ENCODE measurements at regions not wholly inside any gene's neighbourhood (a gene's known extent, or its start where the extent isn't known, plus 50 kb on each side); places are given as distances from the start of the nearest gene placed in this dataset.

DNA sequence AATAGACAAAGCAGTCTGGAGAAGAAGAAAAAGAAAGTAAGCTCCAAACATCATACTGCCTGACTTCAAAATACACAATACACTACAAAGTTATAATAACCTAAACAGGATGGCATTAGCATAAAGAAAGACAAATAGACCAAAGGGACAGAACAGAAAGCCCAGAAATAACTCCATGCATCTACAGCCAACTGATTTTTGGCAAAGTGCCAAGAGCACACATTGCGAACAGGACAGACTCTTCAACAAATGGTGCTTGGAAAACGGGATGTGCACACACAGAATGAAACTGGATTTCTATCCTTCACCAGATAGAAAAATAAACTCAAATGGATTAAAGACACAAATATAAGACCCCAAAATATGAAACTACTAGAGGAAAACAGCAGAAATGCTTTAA lies 66.6 kb upstream of the SPATA31E1 start:
- H3K27me3 ChIP-seq (ENCODE audit: control insufficient read depth, insufficient read depth, low read length), result no peaks in the 10 kb centered on the region; the same call in 1 of the 2 replicates
- POLR2A ChIA-PET, result no interaction called here
- H3K36me3 ChIP-seq (ENCODE audit: control insufficient read depth, insufficient read depth, low read length), result no peaks in the 10 kb centered on the region
- H3K4me3 ChIP-seq (ENCODE audit: low read depth, low read length), result no peak overlapping the region
- CTCF ChIA-PET, result interaction anchor here (0.8 to 4.9 kb wide), 4 partner anchors 8 to 132 kb away, joined by 3 to 19 read pairs (median 3); partner anchors contain the start of gene SPATA31E1
- TF ChIP-seq, protein P1, sequence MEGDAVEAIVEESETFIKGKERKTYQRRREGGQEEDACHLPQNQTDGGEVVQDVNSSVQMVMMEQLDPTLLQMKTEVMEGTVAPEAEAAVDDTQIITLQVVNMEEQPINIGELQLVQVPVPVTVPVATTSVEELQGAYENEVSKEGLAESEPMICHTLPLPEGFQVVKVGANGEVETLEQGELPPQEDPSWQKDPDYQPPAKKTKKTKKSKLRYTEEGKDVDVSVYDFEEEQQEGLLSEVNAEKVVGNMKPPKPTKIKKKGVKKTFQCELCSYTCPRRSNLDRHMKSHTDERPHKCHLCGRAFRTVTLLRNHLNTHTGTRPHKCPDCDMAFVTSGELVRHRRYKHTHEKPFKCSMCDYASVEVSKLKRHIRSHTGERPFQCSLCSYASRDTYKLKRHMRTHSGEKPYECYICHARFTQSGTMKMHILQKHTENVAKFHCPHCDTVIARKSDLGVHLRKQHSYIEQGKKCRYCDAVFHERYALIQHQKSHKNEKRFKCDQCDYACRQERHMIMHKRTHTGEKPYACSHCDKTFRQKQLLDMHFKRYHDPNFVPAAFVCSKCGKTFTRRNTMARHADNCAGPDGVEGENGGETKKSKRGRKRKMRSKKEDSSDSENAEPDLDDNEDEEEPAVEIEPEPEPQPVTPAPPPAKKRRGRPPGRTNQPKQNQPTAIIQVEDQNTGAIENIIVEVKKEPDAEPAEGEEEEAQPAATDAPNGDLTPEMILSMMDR (IDR thresholded peaks at IDR 0.05; ENCODE audit: insufficient read depth, low read depth, low read length), result no peak
- no peak for DNase-seq (ENCODE audit: low read depth)

DNA sequence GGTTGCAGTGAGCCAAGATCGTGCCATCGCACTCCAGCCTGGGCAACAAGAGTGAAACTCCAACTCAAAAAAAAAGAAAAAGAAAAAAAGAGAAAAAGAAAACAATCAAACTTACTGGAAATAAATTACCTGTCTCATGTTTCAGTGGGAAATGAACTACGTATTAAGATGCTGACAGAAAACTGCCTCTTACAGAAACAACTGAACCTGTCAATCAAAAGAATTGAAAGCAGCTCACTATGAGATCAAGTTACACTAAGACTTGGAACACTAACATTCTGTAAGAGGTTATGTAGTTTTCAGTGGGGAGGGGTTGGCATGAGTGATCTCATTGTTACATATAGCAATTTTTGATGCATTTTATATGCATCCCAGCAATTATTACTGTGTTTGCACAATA lies 64.4 kb upstream of the SPATA31E1 start:
- ChIA-PET POLR2A (no interaction called here), CTCF (interaction anchor here (4.9 kb wide), 1 partner anchor 134 kb away, joined by 19 read pairs; no protein-coding TSS in a partner anchor)
- Histone ChIP-seq H3K4me3 (ENCODE audit: low read depth, low read length) (no peak overlapping the region), H3K36me3 (ENCODE audit: control insufficient read depth, insufficient read depth, low read length) (no peaks in the 10 kb centered on the region), H3K27me3 (ENCODE audit: control insufficient read depth, insufficient read depth, low read length) (peaks cover 1% of the 10 kb centered on the region)
- DNase-seq (ENCODE audit: low read depth), result no peak
- TF ChIP-seq, protein P1 (IDR thresholded peaks at IDR 0.05; ENCODE audit: insufficient read depth, low read depth, low read length), result no peak

DNA sequence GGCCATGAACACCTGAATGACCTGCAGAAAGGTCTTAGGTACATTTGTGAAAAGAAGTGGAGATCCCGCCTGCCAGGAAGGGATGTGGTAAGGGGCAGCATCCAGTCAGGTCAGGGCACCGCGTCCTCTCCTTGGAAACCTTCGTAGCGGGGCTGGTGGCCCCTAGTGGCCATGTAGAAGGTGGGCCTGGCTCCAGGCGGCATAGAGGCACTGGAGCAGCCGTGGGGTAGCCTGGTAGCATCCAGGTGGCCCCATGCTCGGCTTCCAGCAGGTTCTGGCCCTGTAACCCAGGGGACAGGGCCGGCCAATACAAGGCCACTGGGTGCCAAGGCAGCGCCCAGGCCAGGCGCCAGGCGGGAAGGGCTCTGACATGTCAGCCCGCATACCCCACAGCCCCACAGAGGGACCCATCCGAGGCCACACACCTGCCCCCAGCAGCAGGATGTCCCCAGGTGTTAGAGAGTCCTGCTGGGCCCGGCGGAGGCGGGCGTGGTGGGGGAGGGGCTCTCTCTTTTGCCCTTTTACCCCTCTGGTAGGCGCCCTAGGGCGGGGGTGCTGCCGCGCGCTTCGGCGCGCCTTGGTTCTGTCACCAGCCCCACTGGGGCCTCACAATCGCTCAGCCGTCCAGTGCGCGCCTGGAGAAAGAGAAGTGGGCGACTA lies 58.3 kb upstream of the SPATA31E1 start:
- Histone ChIP-seq H3K27me3 (ENCODE audit: control insufficient read depth, insufficient read depth, low read length) (peaks cover 1% of the 10 kb centered on the region), H3K4me3 (ENCODE audit: low read depth, low read length) (no peak overlapping the region), H3K36me3 (ENCODE audit: control insufficient read depth, insufficient read depth, low read length) (no peaks in the 10 kb centered on the region)
- TF ChIP-seq, protein P1 (IDR thresholded peaks at IDR 0.05; ENCODE audit: insufficient read depth, low read depth, low read length), result no peak
- DNase-seq (ENCODE audit: low read depth), result no peak
- ChIA-PET POLR2A (no interaction called here), CTCF (interaction anchor here (0.7 kb wide), 1 partner anchor 9 kb away, joined by 3 read pairs; no protein-coding TSS in a partner anchor)

DNA sequence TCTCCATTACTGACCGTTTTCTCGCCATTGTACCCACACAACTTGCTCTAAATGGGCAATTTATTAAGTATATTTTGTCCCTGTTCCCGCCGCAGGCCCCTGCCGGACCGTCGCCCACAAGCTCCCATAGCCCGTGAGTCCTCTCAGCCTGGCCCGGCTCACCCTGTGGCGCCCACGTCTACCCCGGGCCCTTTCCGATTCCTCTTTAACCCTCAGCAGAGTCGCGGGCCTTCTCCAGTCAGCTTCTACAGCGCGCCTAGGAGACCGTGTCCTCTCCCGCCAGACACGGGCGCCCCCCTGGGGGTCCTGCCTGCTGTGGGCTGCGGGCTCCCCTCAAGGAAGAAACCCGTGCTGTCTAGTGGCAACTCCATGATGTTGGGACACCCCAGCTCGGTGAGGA lies 57.8 kb upstream of the SPATA31E1 start:
- Histone ChIP-seq H3K27me3 (ENCODE audit: control insufficient read depth, insufficient read depth, low read length) (peaks cover 1% of the 10 kb centered on the region), H3K4me3 (ENCODE audit: low read depth, low read length) (no peak overlapping the region), H3K36me3 (ENCODE audit: control insufficient read depth, insufficient read depth, low read length) (no peaks in the 10 kb centered on the region)
- ChIA-PET CTCF (no interaction called here), POLR2A (no interaction called here)
- TF ChIP-seq, protein P1 (IDR thresholded peaks at IDR 0.05; ENCODE audit: insufficient read depth, low read depth, low read length), result no peak
- DNase-seq (ENCODE audit: low read depth), result no peak

DNA sequence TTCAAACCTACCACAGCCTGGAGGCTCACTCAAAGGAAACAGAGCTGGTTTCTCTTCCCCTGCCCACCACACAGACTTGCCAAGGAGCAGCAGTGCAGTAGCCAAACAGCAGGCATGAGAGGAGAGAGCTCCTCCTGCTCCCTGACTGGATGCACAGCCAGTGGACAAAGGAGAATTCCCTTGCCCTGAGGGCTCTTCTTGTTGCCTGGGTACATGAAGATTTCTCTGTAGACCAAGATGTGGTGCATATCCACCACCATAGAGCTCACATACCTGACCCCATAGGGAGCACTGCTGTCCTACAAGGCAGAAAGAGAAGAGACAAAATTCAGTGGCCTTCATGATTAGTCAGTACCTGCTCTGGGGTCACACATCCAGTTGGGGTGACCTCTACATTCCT lies 56.3 kb upstream of the SPATA31E1 start:
- H3K27me3 ChIP-seq (ENCODE audit: control insufficient read depth, insufficient read depth, low read length), result no peaks in the 10 kb centered on the region; the same call in 1 of the 2 replicates
- CTCF ChIA-PET, result interaction anchor here (0.7 to 1.3 kb wide), 3 partner anchors 11 to 101 kb away, joined by 3 to 5 read pairs (median 4); partner anchors contain the start of gene CTSL
- H3K4me3 ChIP-seq (ENCODE audit: low read depth, low read length), result no peak overlapping the region
- no peak for DNase-seq (ENCODE audit: low read depth)
- POLR2A ChIA-PET, result no interaction called here
- TF ChIP-seq, protein P1 (IDR thresholded peaks at IDR 0.05; ENCODE audit: insufficient read depth, low read depth, low read length), result no peak
- no peaks in the 10 kb centered on the region for H3K36me3 ChIP-seq (ENCODE audit: control insufficient read depth, insufficient read depth, low read length)

Measured in BJ (cell line).